ENCODE measurements at regions not wholly inside any gene's neighbourhood (a gene's known extent, or its start where the extent isn't known, plus 50 kb on each side); places are given as distances from the start of the nearest gene placed in this dataset.

GRCh38 chr5:85670417-85670816, 947.3 kb upstream of the COX7C start:
- no peaks in the 10 kb centered on the region for H3K9me3 ChIP-seq
- TF ChIP-seq, protein P1, sequence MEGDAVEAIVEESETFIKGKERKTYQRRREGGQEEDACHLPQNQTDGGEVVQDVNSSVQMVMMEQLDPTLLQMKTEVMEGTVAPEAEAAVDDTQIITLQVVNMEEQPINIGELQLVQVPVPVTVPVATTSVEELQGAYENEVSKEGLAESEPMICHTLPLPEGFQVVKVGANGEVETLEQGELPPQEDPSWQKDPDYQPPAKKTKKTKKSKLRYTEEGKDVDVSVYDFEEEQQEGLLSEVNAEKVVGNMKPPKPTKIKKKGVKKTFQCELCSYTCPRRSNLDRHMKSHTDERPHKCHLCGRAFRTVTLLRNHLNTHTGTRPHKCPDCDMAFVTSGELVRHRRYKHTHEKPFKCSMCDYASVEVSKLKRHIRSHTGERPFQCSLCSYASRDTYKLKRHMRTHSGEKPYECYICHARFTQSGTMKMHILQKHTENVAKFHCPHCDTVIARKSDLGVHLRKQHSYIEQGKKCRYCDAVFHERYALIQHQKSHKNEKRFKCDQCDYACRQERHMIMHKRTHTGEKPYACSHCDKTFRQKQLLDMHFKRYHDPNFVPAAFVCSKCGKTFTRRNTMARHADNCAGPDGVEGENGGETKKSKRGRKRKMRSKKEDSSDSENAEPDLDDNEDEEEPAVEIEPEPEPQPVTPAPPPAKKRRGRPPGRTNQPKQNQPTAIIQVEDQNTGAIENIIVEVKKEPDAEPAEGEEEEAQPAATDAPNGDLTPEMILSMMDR (IDR thresholded peaks at IDR 0.05) = no peak
- no peaks in the 10 kb centered on the region for H3K27me3 ChIP-seq
- H3K36me3 ChIP-seq = no peaks in the 10 kb centered on the region
- H3K27ac ChIP-seq = no peak overlapping the region
- no peak for DNase-seq (ENCODE audit: low spot score in 2 of 2)
- intact Hi-C loops (cut with DNase I) = no loop called here
- H3K4me1 ChIP-seq = no peaks in the 10 kb centered on the region
- no peak overlapping the region for H3K4me3 ChIP-seq

GRCh38 chr5:85671223-85671970, 946.3 kb upstream of the COX7C start:
- TF ChIP-seq, protein P1 (IDR thresholded peaks at IDR 0.05) = no peak
- no peak overlapping the region for H3K27ac ChIP-seq
- H3K4me3 ChIP-seq = no peak overlapping the region
- H3K27me3 ChIP-seq = no peaks in the 10 kb centered on the region
- intact Hi-C loops (cut with DNase I) = no loop called here
- H3K9me3 ChIP-seq = no peaks in the 10 kb centered on the region
- H3K36me3 ChIP-seq = no peaks in the 10 kb centered on the region
- no peaks in the 10 kb centered on the region for H3K4me1 ChIP-seq
- DNase-seq (ENCODE audit: low spot score in 2 of 2) = no peak

DNA sequence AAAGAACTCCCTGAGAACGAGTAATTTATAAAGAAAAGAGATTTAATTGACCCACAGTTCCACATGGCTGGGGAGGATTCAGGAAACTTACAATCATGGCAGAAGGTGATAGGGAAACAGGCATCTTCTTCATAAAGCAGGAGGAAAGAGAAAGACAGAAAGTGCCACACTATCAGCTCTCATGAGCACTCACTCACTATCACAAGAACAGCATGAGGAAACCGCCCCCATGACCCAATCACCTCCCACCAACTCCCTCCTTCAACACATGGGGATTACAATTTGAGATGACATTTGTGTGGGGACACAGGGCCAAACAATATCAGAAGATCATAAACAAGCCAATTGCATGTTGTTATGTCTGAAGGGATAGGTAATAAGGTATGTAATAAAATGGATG, 935.9 kb upstream of the COX7C start:
- H3K27me3 ChIP-seq = no peaks in the 10 kb centered on the region
- no peak overlapping the region for H3K27ac ChIP-seq
- no peaks in the 10 kb centered on the region for H3K4me1 ChIP-seq
- intact Hi-C loops (cut with DNase I) = no loop called here
- H3K9me3 ChIP-seq = no peaks in the 10 kb centered on the region
- no peak for DNase-seq (ENCODE audit: low spot score in 2 of 2)
- no peaks in the 10 kb centered on the region for H3K36me3 ChIP-seq
- no peak overlapping the region for H3K4me3 ChIP-seq
- TF ChIP-seq, protein P1 (IDR thresholded peaks at IDR 0.05) = no peak

DNA sequence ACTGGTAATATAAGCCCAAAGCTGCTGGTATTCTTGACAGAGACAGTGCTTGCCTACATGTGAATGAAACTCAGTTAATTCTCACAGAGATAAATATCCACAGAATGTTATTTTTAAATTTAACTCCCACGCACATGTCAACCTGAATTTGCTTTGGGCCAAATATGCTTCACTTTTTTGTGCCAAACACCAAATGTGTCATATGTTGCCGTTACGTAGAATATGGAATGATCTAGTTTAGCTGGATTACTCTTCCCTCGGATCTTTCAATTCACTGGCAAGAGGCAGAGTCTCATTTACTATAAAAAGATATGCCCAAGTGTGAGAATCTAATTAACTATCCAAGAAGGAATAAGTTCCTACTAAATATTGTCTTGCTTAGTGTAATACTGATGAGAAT, 933.4 kb upstream of the COX7C start:
- H3K27ac ChIP-seq = no peak overlapping the region
- no peak overlapping the region for H3K4me3 ChIP-seq
- intact Hi-C loops (cut with DNase I) = no loop called here
- TF ChIP-seq, protein P1 (IDR thresholded peaks at IDR 0.05) = no peak
- H3K27me3 ChIP-seq = no peaks in the 10 kb centered on the region
- no peaks in the 10 kb centered on the region for H3K36me3 ChIP-seq
- H3K4me1 ChIP-seq = no peaks in the 10 kb centered on the region
- no peaks in the 10 kb centered on the region for H3K9me3 ChIP-seq
- no peak for DNase-seq (ENCODE audit: low spot score in 2 of 2)

- H3K4me3 ChIP-seq = no peak overlapping the region
- no peak overlapping the region for H3K27ac ChIP-seq
- TF ChIP-seq, protein P1 (IDR thresholded peaks at IDR 0.05) = no peak
- intact Hi-C loops (cut with DNase I) = no loop called here
- no peaks in the 10 kb centered on the region for H3K9me3 ChIP-seq
- H3K36me3 ChIP-seq = no peaks in the 10 kb centered on the region
- H3K27me3 ChIP-seq = no peaks in the 10 kb centered on the region
- DNase-seq (ENCODE audit: low spot score in 2 of 2) = no peak
- H3K4me1 ChIP-seq = no peaks in the 10 kb centered on the region
Measured at GRCh38 chr5:85703296-85703695, 914.4 kb upstream of the COX7C start.

DNA sequence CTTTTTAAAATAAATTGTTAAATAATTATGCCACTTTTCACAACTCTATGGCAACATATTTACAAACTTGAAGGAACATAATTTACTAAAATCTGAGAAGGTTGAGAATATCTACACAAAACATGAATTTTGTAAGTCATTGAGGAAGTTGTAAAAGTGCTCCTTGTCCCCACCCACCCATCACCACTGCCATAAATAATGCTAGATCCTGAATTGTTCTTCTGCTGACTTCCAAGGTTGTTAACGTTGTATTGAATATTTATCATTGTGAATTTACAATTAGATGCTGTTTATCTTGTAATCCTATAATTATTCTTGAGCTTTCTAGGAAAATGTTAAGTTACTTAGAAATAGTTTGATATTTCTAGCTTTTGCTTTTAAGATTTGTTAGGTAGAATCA, 908.0 kb upstream of the COX7C start:
- intact Hi-C loops (cut with DNase I) = no loop called here
- DNase-seq (ENCODE audit: low spot score in 2 of 2) = no peak
- H3K36me3 ChIP-seq = no peaks in the 10 kb centered on the region
- no peaks in the 10 kb centered on the region for H3K9me3 ChIP-seq
- no peaks in the 10 kb centered on the region for H3K4me1 ChIP-seq
- TF ChIP-seq, protein P1 (IDR thresholded peaks at IDR 0.05) = no peak
- H3K27me3 ChIP-seq = no peaks in the 10 kb centered on the region
- no peak overlapping the region for H3K27ac ChIP-seq
- H3K4me3 ChIP-seq = no peak overlapping the region

Measured in ascending aorta (tissue), 2 donors.